IMR-90 (cell line): ENCODE measurements at regions not wholly inside any gene's neighbourhood (a gene's known extent, or its start where the extent isn't known, plus 50 kb on each side); places are given as distances from the start of the nearest gene placed in this dataset.

Experiments used
- ATAC-seq: fragments of 200-7000 bp; cut with Tn5 transposase; 2 replicates; pipeline ENCODE4 v1.9.1; 2020; ENCODE audit warnings: low read depth, mild to moderate bottlenecking, moderate library complexity
- BruUV-seq: library from RNA; stranded (reverse); fragments of 400-500 nt; replicated peaks from 2 replicates; lab custom pipeline; 2021; lab: Mats Ljungman, UMichigan
- CTCF ChIA-PET: fragments of 300-600 bp; formaldehyde crosslinking; extraction: SDS; loops from one replicate; lab custom pipeline; 2021; ENCODE audit warnings: antibody characterized with exemption; lab: Yijun Ruan, JAX
- POLR2A ChIA-PET: fragments of 300-600 bp; sonication (Branson Sonifier 250); formaldehyde crosslinking; loops from one replicate; lab custom pipeline; 2022; ENCODE audit warnings: antibody characterized with exemption; ENCODE audit not compliant: unreplicated experiment; lab: Charles Lee
- DNase-seq: peaks from one replicate; pipeline ENCODE4 v3.0.0; 2013
- H2AFZ ChIP-seq: replicated peaks from 2 replicates; pipeline ENCODE3; 2013; ENCODE audit warnings: low read length, mild to moderate bottlenecking; ENCODE audit not compliant: poor library complexity
- H2AK5ac ChIP-seq: 2 replicates; pipeline ENCODE4 v1.6.1; 2013; ENCODE audit warnings: low read depth, low read length, inconsistent platforms
- H2AK9ac ChIP-seq: replicated peaks from 2 replicates; pipeline ENCODE3; 2013; ENCODE audit warnings: mild to moderate bottlenecking, low read depth, low read length, moderate library complexity; ENCODE audit not compliant: poor library complexity
- H2BK120ac ChIP-seq: 2 replicates; pipeline ENCODE4 v1.6.1; 2013; ENCODE audit warnings: low read depth, low read length, inconsistent platforms
- H2BK15ac ChIP-seq: 3 replicates; pipeline ENCODE4 v1.6.1; 2013; ENCODE audit warnings: low read depth, low read length, inconsistent platforms
- H2BK20ac ChIP-seq: 2 replicates; pipeline ENCODE4 v1.6.1; 2013; ENCODE audit warnings: low read depth, mild to moderate bottlenecking, inconsistent platforms, low read length, moderate library complexity
- H2BK5ac ChIP-seq: 2 replicates; pipeline ENCODE4 v1.6.1; 2013; ENCODE audit warnings: mild to moderate bottlenecking, low read depth, low read length, inconsistent platforms; ENCODE audit not compliant: poor library complexity, severe bottlenecking
- H3K14ac ChIP-seq: replicated peaks from 2 replicates; pipeline ENCODE4 v1.6.1; 2013; ENCODE audit warnings: low read depth, low read length, inconsistent platforms
- H3K18ac ChIP-seq: 2 replicates; pipeline ENCODE4 v1.6.1; 2013; ENCODE audit warnings: low read depth, low read length, control low read depth
- H3K23ac ChIP-seq: 2 replicates; pipeline ENCODE4 v1.6.1; 2013; ENCODE audit warnings: low read depth, low read length, inconsistent platforms
- H3K27ac ChIP-seq: 2 replicates; pipeline ENCODE4 v1.5.1; 2013; ENCODE audit warnings: mild to moderate bottlenecking, control low read depth, low read length; ENCODE audit not compliant: insufficient read depth
- H3K27me3 ChIP-seq: 2 replicates; pipeline ENCODE4 v1.6.1; 2013; ENCODE audit warnings: low read length; ENCODE audit not compliant: control insufficient read depth, insufficient read depth
- H3K36me3 ChIP-seq: 2 replicates; pipeline ENCODE4 v1.6.1; 2013; ENCODE audit warnings: low read length, mixed read lengths; ENCODE audit not compliant: control insufficient read depth, insufficient read depth
- H3K4ac ChIP-seq: 2 replicates; pipeline ENCODE4 v1.6.1; 2013; ENCODE audit warnings: low read depth, low read length, inconsistent platforms
- H3K4me1 ChIP-seq: 2 replicates; pipeline ENCODE4 v1.6.1; 2013; ENCODE audit warnings: low read length, mixed read lengths; ENCODE audit not compliant: control insufficient read depth, insufficient read depth
- H3K4me2 ChIP-seq: 2 replicates; pipeline ENCODE4 v1.6.1; 2013; ENCODE audit warnings: low read depth, mild to moderate bottlenecking, control low read depth, low read length, moderate library complexity
- H3K4me3 ChIP-seq: 2 replicates; pipeline ENCODE4 v1.5.1; 2013; ENCODE audit warnings: low read depth, mild to moderate bottlenecking, control low read depth, low read length, moderate library complexity; ENCODE audit not compliant: insufficient read depth
- H3K56ac ChIP-seq: 2 replicates; pipeline ENCODE4 v1.6.1; 2013; ENCODE audit warnings: low read length, inconsistent platforms; ENCODE audit not compliant: insufficient read depth; ENCODE audit errors: extremely low read depth
- H3K79me1 ChIP-seq, 2 experiments: 2 replicates each; pipeline ENCODE4 v1.6.1; 2013; ENCODE audit warnings: low read length in 2 of 2, inconsistent platforms in 1 of 2, low read depth in 1 of 2
- H3K9ac ChIP-seq: 2 replicates; pipeline ENCODE4 v1.6.1; 2013; ENCODE audit warnings: low read depth, low read length, control low read depth
- H3K9me1 ChIP-seq: 2 replicates; pipeline ENCODE4 v1.6.1; 2013; ENCODE audit warnings: low read length, inconsistent platforms; ENCODE audit not compliant: insufficient read depth
- H3K9me3 ChIP-seq: 2 replicates; pipeline ENCODE4 v1.6.1; 2013; ENCODE audit warnings: low read length; ENCODE audit not compliant: control insufficient read depth, insufficient read depth
- H4K20me1 ChIP-seq: 2 replicates; pipeline ENCODE4 v1.6.1; 2013; ENCODE audit warnings: low read length, inconsistent platforms; ENCODE audit not compliant: insufficient read depth
- H4K5ac ChIP-seq: 2 replicates; pipeline ENCODE4 v1.6.1; 2013; ENCODE audit warnings: mild to moderate bottlenecking, low read depth, low read length, control low read depth
- H4K8ac ChIP-seq, 2 experiments: 2 replicates each; pipeline ENCODE4 v1.6.1; 2013; ENCODE audit warnings: low read depth in 2 of 2, low read length in 2 of 2, control low read depth in 1 of 2, inconsistent platforms in 1 of 2
- H4K91ac ChIP-seq: 2 replicates; pipeline ENCODE4 v1.6.1; 2013; ENCODE audit warnings: low read depth, low read length, inconsistent platforms; ENCODE audit not compliant: insufficient read depth
- CTCF ChIP-seq: conservative IDR thresholded peaks from 2 replicates; pipeline ENCODE4 v1.5.1; 2012; ENCODE audit warnings: mild to moderate bottlenecking, low read depth, low read length, improper control_type of control experiment
- ELK1 ChIP-seq: fragments of 150-350 bp; IDR thresholded peaks from 2 replicates; pipeline ENCODE4 v1.6.1; 2016; ENCODE audit warnings: low read depth, mild to moderate bottlenecking, low read length, moderate library complexity, borderline replicate concordance
- NFE2L2 ChIP-seq: fragments of 150-350 bp; IDR thresholded peaks from 2 replicates; pipeline ENCODE4 v1.6.1; 2016; ENCODE audit warnings: low read depth, mild to moderate bottlenecking, low read length
- RAD21 ChIP-seq: IDR thresholded peaks from 2 replicates; pipeline ENCODE4 v1.6.1; 2012; ENCODE audit warnings: low read length, improper control_type of control experiment
- RCOR1 ChIP-seq: IDR thresholded peaks from 2 replicates; pipeline ENCODE4 v1.6.1; 2012; ENCODE audit warnings: mild to moderate bottlenecking, low read length, improper control_type of control experiment; ENCODE audit not compliant: insufficient replicate concordance
- RFX5 ChIP-seq: IDR thresholded peaks from 2 replicates; pipeline ENCODE4 v1.8.0; 2012; ENCODE audit warnings: low read depth, mild to moderate bottlenecking, low read length, moderate library complexity
- WGBS, 2 experiments: methylation state at CpG; one replicate each; pipeline versions ENCODE4 v1.1.5 to v1.1.7; 2013; ENCODE audit warnings: missing lambda C conversion rate in 2 of 2; ENCODE audit not compliant: insufficient read length in 1 of 2; ENCODE audit errors: extremely low coverage in 2 of 2; 5-methylcytosine and 5-hydroxymethylcytosine counted together
- dilution Hi-C: fragments of 300-500 bp; cut with HindIII; formaldehyde crosslinking; loops from one replicate; pipeline ENCODE4 v1.14.3; 2018; ENCODE audit warnings: low sequenced_read_pairs; ENCODE audit not compliant: unreplicated experiment
- in situ Hi-C: fragments of 300-500 bp; cut with MboI; formaldehyde crosslinking; loops from 3 replicates; pipeline ENCODE4 v1.14.3; 2019; ENCODE audit warnings: low sequenced_read_pairs, inconsistent platforms, mixed read lengths
- intact Hi-C: fragments of 100-400 bp; cut with micrococcal nuclease; formaldehyde crosslinking; loops from 2 replicates; pipeline ENCODE4 v1.10.0; 2022

GRCh38 chr4:124000233-124000632 is 603.6 kb downstream of the SPRY1 start:
- Histone ChIP-seq H2BK120ac (no peak overlapping the region), H3K4me1 (peaks cover 4% of the 10 kb centered on the region; the same call in 1 of the 2 replicates), H3K23ac (no peak overlapping the region), H3K56ac (no peak overlapping the region), H3K18ac (no peak overlapping the region), H2BK5ac (no peak overlapping the region), H3K4me2 (no peak overlapping the region), H2AFZ (no peak overlapping the region), H4K5ac (no peak overlapping the region), H3K9me1 (peaks cover 3% of the 10 kb centered on the region; the same call in 1 of the 2 replicates), H4K20me1 (no peaks in the 10 kb centered on the region), H3K4ac (no peak overlapping the region), H3K14ac (no peak overlapping the region), H2BK20ac (no peak overlapping the region), H3K27me3 (no peaks in the 10 kb centered on the region), H3K36me3 (no peaks in the 10 kb centered on the region), H4K91ac (no peak overlapping the region), H3K9ac (no peak overlapping the region), H3K4me3 (no peak overlapping the region), H3K27ac (no peak overlapping the region), H2AK5ac (no peak overlapping the region), H3K79me1 (no peaks in the 10 kb centered on the region), H4K8ac (no peak overlapping the region), H2BK15ac (no peak overlapping the region), H2AK9ac (no peak overlapping the region), H3K9me3 (peaks cover 2% of the 10 kb centered on the region)
- dilution Hi-C loops = no loop called here
- WGBS, 2 experiments = no CpG with 5 or more reads among the region's 2 CpGs
- POLR2A ChIA-PET = no interaction called here
- intact Hi-C loops = no loop called here
- ATAC-seq (no peak), DNase-seq (no peak)
- in situ Hi-C loops = no loop called here
- BruUV-seq = no TSS peak
- CTCF ChIA-PET = no interaction called here
- TF ChIP-seq ELK1 = no peak
- TF ChIP-seq CTCF = no peak
- no peak for TF ChIP-seq RAD21
- TF ChIP-seq NFE2L2 = no peak
- TF ChIP-seq RCOR1 = no peak
- TF ChIP-seq RFX5 = no peak
